ENCODE measurements at regions not wholly inside any gene's neighbourhood (a gene's known extent, or its start where the extent isn't known, plus 50 kb on each side); places are given as distances from the start of the nearest gene placed in this dataset.

- Histone ChIP-seq H3K9me3 (no peaks in the 10 kb centered on the region), H3K36me3 (no peaks in the 10 kb centered on the region), H3K27ac (no peak overlapping the region), H3K27me3 (no peaks in the 10 kb centered on the region), H3K4me3 (no peak overlapping the region), H3K4me1 (no peaks in the 10 kb centered on the region)
- intact Hi-C loops (cut with DNase I; ENCODE audit: low total_unique reads), result no loop called here
- DNase-seq, result no peak
- TF ChIP-seq CTCF (IDR thresholded peaks at IDR 0.05) (no peak), POLR2A (IDR thresholded peaks at IDR 0.05) (no peak), POLR2AphosphoS5 (IDR thresholded peaks at IDR 0.05) (no peak), EP300 (IDR thresholded peaks at IDR 0.05; ENCODE audit: low read depth) (no peak)
- in situ Hi-C loops (cut with MboI; ENCODE audit: low pct_ligation_motif_present in 1 of 4, low pct_unique_long_range_greater_than_20kb in 1 of 4, low sequenced_read_pairs in 3 of 4), result no loop called here
- 33 to 59% methylated on average over 2 to 5 of the region's 5 CpGs for WGBS, 2 donors (ENCODE audit: low coverage in 1 of 2)
Observed at GRCh38 chr5:6253281-6253680, 125.1 kb downstream of the MED10 start.

- intact Hi-C loops (cut with DNase I; ENCODE audit: low total_unique reads) (no loop called here), in situ Hi-C loops (cut with MboI; ENCODE audit: low pct_ligation_motif_present in 1 of 4, low pct_unique_long_range_greater_than_20kb in 1 of 4, low sequenced_read_pairs in 3 of 4) (no loop called here)
- H3K4me1 ChIP-seq, result no peaks in the 10 kb centered on the region
- no peak for DNase-seq
- H3K9me3 ChIP-seq, result no peaks in the 10 kb centered on the region
- 61 to 72% methylated on average over 3 to 6 of the region's 6 CpGs for WGBS, 2 donors (ENCODE audit: low coverage in 1 of 2)
- TF ChIP-seq EP300 (IDR thresholded peaks at IDR 0.05; ENCODE audit: low read depth) (no peak), POLR2AphosphoS5 (IDR thresholded peaks at IDR 0.05) (no peak), POLR2A (IDR thresholded peaks at IDR 0.05) (no peak), CTCF (IDR thresholded peaks at IDR 0.05) (no peak)
- no peaks in the 10 kb centered on the region for H3K27me3 ChIP-seq
- no peak overlapping the region for H3K4me3 ChIP-seq
- H3K27ac ChIP-seq, result no peak overlapping the region
- H3K36me3 ChIP-seq, result no peaks in the 10 kb centered on the region
Observed at GRCh38 chr5:6252581-6252980, 125.8 kb downstream of the MED10 start.

GRCh38 chr5:6251565-6252102 is 126.7 kb downstream of the MED10 start:
- Histone ChIP-seq H3K36me3 (no peaks in the 10 kb centered on the region), H3K4me1 (no peaks in the 10 kb centered on the region), H3K27ac (no peak overlapping the region), H3K9me3 (no peaks in the 10 kb centered on the region), H3K4me3 (no peak overlapping the region), H3K27me3 (no peaks in the 10 kb centered on the region)
- no peak for TF ChIP-seq POLR2A (IDR thresholded peaks at IDR 0.05)
- WGBS, 2 donors (ENCODE audit: low coverage in 1 of 2), result 80 to 84% methylated on average over 1 to 7 of the region's 7 CpGs
- intact Hi-C loops (cut with DNase I; ENCODE audit: low total_unique reads) (no loop called here), in situ Hi-C loops (cut with MboI; ENCODE audit: low pct_ligation_motif_present in 1 of 4, low pct_unique_long_range_greater_than_20kb in 1 of 4, low sequenced_read_pairs in 3 of 4) (no loop called here)
- no peak for DNase-seq

- WGBS, 2 donors (ENCODE audit: low coverage in 1 of 2), result 83% methylated on average over 6 of the region's 7 CpGs; no CpG with 5 or more reads in 1 of the 2 donors
- TF ChIP-seq POLR2A (IDR thresholded peaks at IDR 0.05) (no peak), EP300 (IDR thresholded peaks at IDR 0.05; ENCODE audit: low read depth) (no peak), POLR2AphosphoS5 (IDR thresholded peaks at IDR 0.05) (no peak), CTCF (IDR thresholded peaks at IDR 0.05) (no peak)
- Histone ChIP-seq H3K4me3 (no peak overlapping the region), H3K9me3 (no peaks in the 10 kb centered on the region), H3K36me3 (no peaks in the 10 kb centered on the region), H3K27ac (no peak overlapping the region), H3K27me3 (no peaks in the 10 kb centered on the region), H3K4me1 (no peaks in the 10 kb centered on the region)
- DNase-seq, result no peak
- in situ Hi-C loops (cut with MboI; ENCODE audit: low pct_ligation_motif_present in 1 of 4, low pct_unique_long_range_greater_than_20kb in 1 of 4, low sequenced_read_pairs in 3 of 4), result no loop called here
- intact Hi-C loops (cut with DNase I; ENCODE audit: low total_unique reads), result no loop called here
Observed at GRCh38 chr5:6250121-6250520, 128.2 kb downstream of the MED10 start.

- WGBS, 2 donors (ENCODE audit: low coverage in 1 of 2), result 72 to 75% methylated on average over 5 of the region's 5 CpGs
- intact Hi-C loops (cut with DNase I; ENCODE audit: low total_unique reads), result no loop called here
- TF ChIP-seq CTCF (IDR thresholded peaks at IDR 0.05) (no peak), POLR2AphosphoS5 (IDR thresholded peaks at IDR 0.05) (no peak), POLR2A (IDR thresholded peaks at IDR 0.05) (no peak), EP300 (IDR thresholded peaks at IDR 0.05; ENCODE audit: low read depth) (no peak)
- Histone ChIP-seq H3K4me1 (no peaks in the 10 kb centered on the region), H3K36me3 (no peaks in the 10 kb centered on the region), H3K27ac (no peak overlapping the region), H3K27me3 (no peaks in the 10 kb centered on the region), H3K9me3 (no peaks in the 10 kb centered on the region), H3K4me3 (no peak overlapping the region)
- no peak for DNase-seq
- in situ Hi-C loops (cut with MboI; ENCODE audit: low pct_ligation_motif_present in 1 of 4, low pct_unique_long_range_greater_than_20kb in 1 of 4, low sequenced_read_pairs in 3 of 4), result no loop called here
Observed at GRCh38 chr5:6248132-6248531, 130.2 kb downstream of the MED10 start.

All from transverse colon (tissue), 4 donors.